ENCODE measurements at regions not wholly inside any gene's neighbourhood (a gene's known extent, or its start where the extent isn't known, plus 50 kb on each side); places are given as distances from the start of the nearest gene placed in this dataset.

DNA sequence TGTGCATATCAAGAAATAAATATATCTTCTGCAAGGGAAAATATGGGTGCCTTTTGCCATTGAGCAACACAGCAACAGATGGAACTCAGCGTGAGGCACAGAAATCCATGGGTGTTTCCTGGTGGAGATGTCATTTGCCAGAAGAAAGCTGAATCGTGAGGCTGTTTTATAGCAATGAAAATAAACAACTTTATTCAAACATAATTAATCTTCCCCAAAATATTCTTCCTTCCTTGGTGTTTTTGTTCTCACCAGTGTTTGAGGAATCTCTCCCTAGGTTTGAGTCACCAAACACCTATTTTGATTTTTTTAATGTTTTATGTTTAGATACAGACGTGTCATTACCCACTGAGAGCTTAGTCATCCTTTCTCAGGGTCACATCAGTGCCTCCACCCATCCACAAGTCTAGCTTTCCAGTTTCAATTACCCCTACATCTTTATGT lies 65.8 kb upstream of the PAPPA start:
- Mint-ChIP-seq H3K9me3 (peaks cover 2% of the 10 kb centered on the region), H3K36me3 (ENCODE audit: low read depth) (peaks cover 2% of the 10 kb centered on the region), H3K4me1 (peaks cover 7% of the 10 kb centered on the region), H3K4me3 (no peak overlapping the region), H3K27me3 (ENCODE audit: insufficient read depth) (peaks cover 14% of the 10 kb centered on the region), H3K27ac (no peak overlapping the region)
- TF ChIP-seq, protein P1, sequence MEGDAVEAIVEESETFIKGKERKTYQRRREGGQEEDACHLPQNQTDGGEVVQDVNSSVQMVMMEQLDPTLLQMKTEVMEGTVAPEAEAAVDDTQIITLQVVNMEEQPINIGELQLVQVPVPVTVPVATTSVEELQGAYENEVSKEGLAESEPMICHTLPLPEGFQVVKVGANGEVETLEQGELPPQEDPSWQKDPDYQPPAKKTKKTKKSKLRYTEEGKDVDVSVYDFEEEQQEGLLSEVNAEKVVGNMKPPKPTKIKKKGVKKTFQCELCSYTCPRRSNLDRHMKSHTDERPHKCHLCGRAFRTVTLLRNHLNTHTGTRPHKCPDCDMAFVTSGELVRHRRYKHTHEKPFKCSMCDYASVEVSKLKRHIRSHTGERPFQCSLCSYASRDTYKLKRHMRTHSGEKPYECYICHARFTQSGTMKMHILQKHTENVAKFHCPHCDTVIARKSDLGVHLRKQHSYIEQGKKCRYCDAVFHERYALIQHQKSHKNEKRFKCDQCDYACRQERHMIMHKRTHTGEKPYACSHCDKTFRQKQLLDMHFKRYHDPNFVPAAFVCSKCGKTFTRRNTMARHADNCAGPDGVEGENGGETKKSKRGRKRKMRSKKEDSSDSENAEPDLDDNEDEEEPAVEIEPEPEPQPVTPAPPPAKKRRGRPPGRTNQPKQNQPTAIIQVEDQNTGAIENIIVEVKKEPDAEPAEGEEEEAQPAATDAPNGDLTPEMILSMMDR (conservative IDR thresholded peaks at IDR 0.05): no peak
- H3K36me3 ChIP-seq (ENCODE audit: control insufficient read depth, insufficient read depth, low read length): no peaks in the 10 kb centered on the region
- H3K4me3 ChIP-seq (ENCODE audit: low read length): no peak overlapping the region
- no peak overlapping the region for H3K27ac ChIP-seq (ENCODE audit: low read depth, low read length)
- DNase-seq: no peak
- peaks cover 4% of the 10 kb centered on the region for H3K27me3 ChIP-seq (ENCODE audit: control insufficient read depth, insufficient read depth, low read length, poor library complexity, severe bottlenecking)
- H3K9ac ChIP-seq (ENCODE audit: extremely low read depth, low read length, poor library complexity, severe bottlenecking): no peak overlapping the region
- H3K4me1 ChIP-seq (ENCODE audit: control insufficient read depth, insufficient read depth, low read length): no peaks in the 10 kb centered on the region
- WGBS, 2 experiments (ENCODE audit: insufficient coverage in 1 of 2, insufficient read length in 1 of 2): 80 to 89% methylated on average over 2 to 3 of the region's 3 CpGs
- H3K9me3 ChIP-seq (ENCODE audit: control insufficient read depth, low read length): no peaks in the 10 kb centered on the region

DNA sequence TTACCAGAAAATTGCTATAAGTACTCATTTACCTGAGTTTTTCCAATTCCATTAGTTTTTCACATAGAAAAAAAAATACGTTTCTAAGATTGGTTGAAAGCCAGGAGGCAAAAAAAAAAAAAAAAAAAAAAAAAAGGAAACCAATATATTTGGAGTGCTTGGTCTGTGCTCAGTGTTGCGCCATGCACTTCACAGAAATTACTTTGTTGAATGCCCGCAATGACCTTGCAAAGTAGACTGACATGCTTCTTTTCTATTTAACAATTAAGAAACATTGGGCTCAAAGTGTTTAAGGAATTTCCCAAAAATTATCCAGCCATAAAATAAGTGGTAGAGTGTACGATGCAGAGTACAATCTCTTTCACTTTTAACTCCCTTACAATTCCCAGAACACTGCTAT lies 65.2 kb upstream of the PAPPA start:
- no peak overlapping the region for H3K27ac Mint-ChIP-seq
- TF ChIP-seq, protein P1 (conservative IDR thresholded peaks at IDR 0.05): no peak

DNA sequence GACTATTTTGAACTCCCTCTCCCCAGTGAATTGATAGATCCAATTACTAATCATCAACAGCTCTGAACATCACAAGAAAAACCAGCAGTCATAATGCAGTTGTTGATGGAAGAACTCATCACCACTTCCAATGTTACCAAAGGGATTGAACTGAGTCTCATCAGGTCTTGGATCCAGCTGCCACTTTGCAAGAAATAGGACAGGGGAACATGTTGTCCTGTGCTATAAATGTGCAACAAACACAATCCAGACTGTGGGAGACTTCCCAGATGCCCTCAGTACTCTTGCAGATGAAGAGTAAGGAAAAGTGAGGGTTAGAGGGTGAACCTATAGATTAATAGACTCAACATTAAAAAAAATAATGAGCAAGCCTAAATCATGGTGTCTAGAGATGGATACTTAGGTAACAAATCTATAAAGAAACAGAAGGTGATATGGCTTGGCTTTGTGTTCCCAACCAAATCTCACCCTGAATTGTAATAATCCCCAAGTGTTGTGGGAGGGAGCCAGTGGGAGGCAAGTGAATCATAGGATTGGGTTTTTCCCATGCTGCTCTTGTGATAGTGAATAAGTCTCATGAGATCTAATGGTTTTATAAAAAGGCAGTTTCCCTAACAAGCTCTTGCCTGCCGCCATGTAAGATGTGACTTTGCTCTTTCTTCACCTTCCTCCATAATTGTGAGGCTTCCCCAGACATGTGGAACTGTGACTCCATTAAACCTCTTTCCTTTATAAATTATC lies 63.4 kb upstream of the PAPPA start:
- TF ChIP-seq, protein P1 (conservative IDR thresholded peaks at IDR 0.05): no peak
- no peak overlapping the region for H3K4me3 ChIP-seq (ENCODE audit: low read length)
- H3K4me1 ChIP-seq (ENCODE audit: control insufficient read depth, insufficient read depth, low read length): no peaks in the 10 kb centered on the region
- no peaks in the 10 kb centered on the region for H3K36me3 ChIP-seq (ENCODE audit: control insufficient read depth, insufficient read depth, low read length)
- H3K27me3 ChIP-seq (ENCODE audit: control insufficient read depth, insufficient read depth, low read length, poor library complexity, severe bottlenecking): no peaks in the 10 kb centered on the region
- no peak overlapping the region for H3K27ac ChIP-seq (ENCODE audit: low read depth, low read length)
- Mint-ChIP-seq H3K27ac (no peak overlapping the region), H3K4me1 (peaks cover 7% of the 10 kb centered on the region), H3K36me3 (ENCODE audit: low read depth) (peaks cover 2% of the 10 kb centered on the region), H3K9me3 (peaks cover 2% of the 10 kb centered on the region), H3K27me3 (ENCODE audit: insufficient read depth) (peaks cover 4% of the 10 kb centered on the region), H3K4me3 (no peak overlapping the region)
- no peak overlapping the region for H3K9ac ChIP-seq (ENCODE audit: extremely low read depth, low read length, poor library complexity, severe bottlenecking)
- no peaks in the 10 kb centered on the region for H3K9me3 ChIP-seq (ENCODE audit: control insufficient read depth, low read length)
- no peak for DNase-seq
- 89 to 91% methylated on average over 1 of the region's 1 CpG for WGBS, 2 experiments (ENCODE audit: insufficient coverage in 1 of 2, insufficient read length in 1 of 2)

More for the DNA sequence above, 65.2 kb upstream of the PAPPA start:
- H3K4me1 ChIP-seq (ENCODE audit: control insufficient read depth, insufficient read depth, low read length): no peaks in the 10 kb centered on the region
- H3K27me3 Mint-ChIP-seq (ENCODE audit: insufficient read depth): peaks cover 14% of the 10 kb centered on the region
- no peak overlapping the region for H3K27ac ChIP-seq (ENCODE audit: low read depth, low read length)
- H3K9me3 Mint-ChIP-seq: peaks cover 2% of the 10 kb centered on the region
- H3K4me3 Mint-ChIP-seq: no peak overlapping the region
- H3K36me3 ChIP-seq (ENCODE audit: control insufficient read depth, insufficient read depth, low read length): no peaks in the 10 kb centered on the region
- H3K4me1 Mint-ChIP-seq: peaks cover 7% of the 10 kb centered on the region
- H3K9me3 ChIP-seq (ENCODE audit: control insufficient read depth, low read length): no peaks in the 10 kb centered on the region
- 93 to 100% methylated on average over 1 to 4 of the region's 4 CpGs for WGBS, 2 experiments (ENCODE audit: insufficient coverage in 1 of 2, insufficient read length in 1 of 2)
- H3K27me3 ChIP-seq (ENCODE audit: control insufficient read depth, insufficient read depth, low read length, poor library complexity, severe bottlenecking): peaks cover 4% of the 10 kb centered on the region
- no peak overlapping the region for H3K9ac ChIP-seq (ENCODE audit: extremely low read depth, low read length, poor library complexity, severe bottlenecking)
- DNase-seq: no peak
- no peak overlapping the region for H3K4me3 ChIP-seq (ENCODE audit: low read length)
- H3K36me3 Mint-ChIP-seq (ENCODE audit: low read depth): peaks cover 2% of the 10 kb centered on the region

Data from endodermal cell (in vitro differentiated cells).